ENCODE measurements at regions not wholly inside any gene's neighbourhood (a gene's known extent, or its start where the extent isn't known, plus 50 kb on each side); places are given as distances from the start of the nearest gene placed in this dataset.
"Not testable (repeated sequence)": the region's sequence is repeated elsewhere in the genome, so short reads cannot be mapped to it uniquely, and the experiment has no call there.

DNA sequence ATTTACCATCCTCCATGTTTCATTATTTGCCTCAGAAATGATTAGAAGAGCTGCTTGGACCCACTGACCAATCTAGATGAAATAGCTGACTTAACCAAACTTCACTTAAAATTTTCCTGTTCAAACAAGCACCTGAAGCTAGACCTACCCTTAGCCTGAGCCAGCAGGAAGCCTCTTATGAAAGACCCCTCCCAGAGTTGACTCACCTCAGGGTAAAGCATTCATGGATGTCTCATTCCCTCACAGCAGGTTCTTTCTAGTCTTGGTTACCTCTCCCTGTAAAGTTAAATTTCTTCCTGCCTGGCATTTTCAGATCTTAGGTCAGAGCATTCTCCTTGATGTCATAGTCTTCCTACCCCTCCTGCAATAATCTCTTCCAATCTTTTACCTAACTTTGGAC, 1209.8 kb downstream of the FLRT2 start:
- Histone ChIP-seq H3K27ac (ENCODE audit: low read depth, low read length, severe bottlenecking) (no peak overlapping the region), H3K4me3 (ENCODE audit: extremely low read depth, insufficient read depth, low read length, poor library complexity, severe bottlenecking) (no peak overlapping the region), H3K9me3 (ENCODE audit: control insufficient read depth, low read length) (no peaks in the 10 kb centered on the region), H3K36me3 (ENCODE audit: control insufficient read depth, insufficient read depth, low read length) (no peaks in the 10 kb centered on the region), H3K4me1 (ENCODE audit: control insufficient read depth, insufficient read depth, low read length, poor library complexity, severe bottlenecking) (no peaks in the 10 kb centered on the region)

DNA sequence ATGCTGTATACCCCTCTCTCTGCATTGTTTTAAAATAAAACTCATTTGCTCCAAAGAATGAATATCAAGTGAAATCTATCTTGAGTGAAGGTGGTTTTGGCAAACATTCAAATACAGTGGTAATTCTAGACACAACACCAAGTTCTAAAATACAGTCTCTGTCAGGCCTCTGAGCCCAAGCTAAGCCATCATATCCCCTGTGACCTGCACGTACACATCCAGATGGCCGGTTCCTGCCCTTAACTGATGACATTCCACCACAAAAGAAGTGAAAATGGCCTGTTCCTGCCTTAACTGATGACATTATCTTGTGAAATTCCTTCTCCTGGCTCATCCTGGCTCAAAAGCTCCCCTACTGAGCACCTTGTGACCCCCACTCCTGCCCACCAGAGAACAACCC, 1201.5 kb downstream of the FLRT2 start:
- not testable (repeated sequence) for H3K27ac ChIP-seq (ENCODE audit: low read depth, low read length, severe bottlenecking); H3K4me3 ChIP-seq (ENCODE audit: extremely low read depth, insufficient read depth, low read length, poor library complexity, severe bottlenecking); H3K4me1 ChIP-seq (ENCODE audit: control insufficient read depth, insufficient read depth, low read length, poor library complexity, severe bottlenecking); H3K36me3 ChIP-seq (ENCODE audit: control insufficient read depth, insufficient read depth, low read length); H3K9me3 ChIP-seq (ENCODE audit: control insufficient read depth, low read length)
- 76 to 83% methylated on average over 1 to 2 of the region's 2 CpGs for WGBS, 2 experiments (ENCODE audit: insufficient coverage in 2 of 2)

DNA sequence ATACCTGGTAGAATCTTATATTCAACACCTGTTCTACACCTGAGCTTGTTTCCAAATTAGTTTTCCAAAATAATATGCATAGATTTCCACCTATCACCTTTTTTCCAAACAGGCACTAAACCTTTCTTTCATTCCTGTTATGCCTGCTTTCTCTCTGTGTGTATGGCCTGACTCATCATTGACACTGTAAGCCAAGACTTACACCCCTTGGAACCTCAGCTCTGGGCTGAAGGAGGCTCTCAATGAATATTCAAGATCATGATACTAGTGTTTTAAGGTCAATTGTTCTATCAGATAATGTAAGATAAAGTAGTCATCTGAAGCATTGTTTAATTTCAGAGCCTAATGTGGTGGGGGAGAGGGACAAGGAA, 1193.3 kb downstream of the FLRT2 start:
- no peaks in the 10 kb centered on the region for H3K4me1 ChIP-seq (ENCODE audit: control insufficient read depth, insufficient read depth, low read length, poor library complexity, severe bottlenecking)
- no peak overlapping the region for H3K27ac ChIP-seq (ENCODE audit: low read depth, low read length, severe bottlenecking)
- no peaks in the 10 kb centered on the region for H3K36me3 ChIP-seq (ENCODE audit: control insufficient read depth, insufficient read depth, low read length)
- H3K9me3 ChIP-seq (ENCODE audit: control insufficient read depth, low read length) = no peaks in the 10 kb centered on the region
- no peak overlapping the region for H3K4me3 ChIP-seq (ENCODE audit: extremely low read depth, insufficient read depth, low read length, poor library complexity, severe bottlenecking)

DNA sequence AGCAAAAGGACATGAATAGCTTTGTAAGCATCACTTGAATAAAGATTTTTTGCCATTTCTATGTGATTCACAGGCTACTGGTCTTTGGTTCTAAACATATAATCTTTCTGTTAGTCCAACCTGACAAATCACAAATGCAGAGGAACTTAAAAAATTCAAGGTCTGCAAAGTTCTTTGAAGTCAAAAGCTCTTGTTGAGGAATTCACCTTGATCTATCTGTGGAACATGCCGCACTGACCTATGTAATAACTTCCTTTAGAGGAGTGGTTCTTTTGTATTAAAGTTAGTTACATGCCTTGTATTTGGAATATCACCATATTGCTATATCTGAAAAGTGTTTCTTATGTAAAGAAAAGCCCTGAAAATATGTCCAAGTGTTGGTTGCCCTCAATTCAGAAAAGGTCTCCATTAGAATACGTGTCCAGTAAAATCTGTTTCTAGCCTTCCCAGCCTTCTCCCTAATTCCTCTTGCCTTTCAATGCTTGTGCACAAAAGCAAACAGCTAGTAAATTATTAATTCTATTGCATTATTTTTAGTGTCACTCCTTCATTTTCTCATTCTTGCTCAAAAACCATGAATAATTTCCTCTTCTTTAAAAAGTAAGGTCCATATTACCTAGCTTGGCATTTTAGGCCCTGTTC, 1192.8 kb downstream of the FLRT2 start:
- H3K36me3 ChIP-seq (ENCODE audit: control insufficient read depth, insufficient read depth, low read length) = no peaks in the 10 kb centered on the region
- H3K4me3 ChIP-seq (ENCODE audit: extremely low read depth, insufficient read depth, low read length, poor library complexity, severe bottlenecking) = no peak overlapping the region
- no peaks in the 10 kb centered on the region for H3K4me1 ChIP-seq (ENCODE audit: control insufficient read depth, insufficient read depth, low read length, poor library complexity, severe bottlenecking)
- H3K9me3 ChIP-seq (ENCODE audit: control insufficient read depth, low read length) = no peaks in the 10 kb centered on the region
- 100% methylated on average over 2 of the region's 2 CpGs; no CpG with 5 or more reads in 1 of the 2 experiments for WGBS, 2 experiments (ENCODE audit: insufficient coverage in 2 of 2)
- no peak overlapping the region for H3K27ac ChIP-seq (ENCODE audit: low read depth, low read length, severe bottlenecking)

DNA sequence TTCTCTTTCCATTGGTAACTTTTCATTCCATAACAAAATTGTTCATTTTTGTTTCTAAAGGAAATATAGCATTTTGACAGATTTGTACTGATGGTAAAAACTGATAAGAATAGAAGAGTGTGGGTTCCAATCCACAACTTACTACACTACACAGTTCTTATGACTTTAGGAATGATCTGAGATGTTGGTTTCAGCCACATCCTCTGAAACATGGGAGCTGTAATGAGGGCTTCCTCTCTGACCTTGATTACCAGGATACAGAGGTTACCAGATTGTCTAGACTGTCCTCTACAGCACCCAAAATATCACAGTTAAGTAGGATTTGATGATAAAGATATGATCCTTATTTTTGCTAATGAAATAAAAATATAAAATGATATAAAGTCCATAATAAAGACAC, 1184.6 kb downstream of the FLRT2 start:
- no peaks in the 10 kb centered on the region for H3K9me3 ChIP-seq (ENCODE audit: control insufficient read depth, low read length)
- H3K4me1 ChIP-seq (ENCODE audit: control insufficient read depth, insufficient read depth, low read length, poor library complexity, severe bottlenecking) = peaks cover 15% of the 10 kb centered on the region
- H3K4me3 ChIP-seq (ENCODE audit: extremely low read depth, insufficient read depth, low read length, poor library complexity, severe bottlenecking) = no peak overlapping the region
- no peaks in the 10 kb centered on the region for H3K36me3 ChIP-seq (ENCODE audit: control insufficient read depth, insufficient read depth, low read length)
- H3K27ac ChIP-seq (ENCODE audit: low read depth, low read length, severe bottlenecking) = no peak overlapping the region

DNA sequence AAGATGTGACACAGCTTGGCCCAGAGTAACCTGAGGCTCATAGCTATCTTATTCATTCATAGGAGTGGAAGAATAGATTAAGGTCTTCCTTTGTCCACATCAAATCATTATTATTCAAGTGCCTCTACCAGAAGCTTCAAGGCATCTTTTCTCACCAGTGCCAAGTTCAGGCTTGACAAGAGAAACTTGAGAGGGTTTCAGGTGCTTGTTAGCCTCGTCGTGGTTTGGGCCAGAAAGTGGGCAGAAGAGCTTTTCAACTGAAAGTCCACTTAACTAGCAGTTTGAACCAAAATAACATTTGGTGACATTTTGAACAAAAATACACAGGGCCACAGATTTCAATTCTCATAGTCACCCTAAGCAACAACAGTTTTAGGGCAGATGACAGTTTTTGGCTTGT, 1184.2 kb downstream of the FLRT2 start:
- Histone ChIP-seq H3K4me1 (ENCODE audit: control insufficient read depth, insufficient read depth, low read length, poor library complexity, severe bottlenecking) (peaks cover 15% of the 10 kb centered on the region), H3K27ac (ENCODE audit: low read depth, low read length, severe bottlenecking) (no peak overlapping the region), H3K4me3 (ENCODE audit: extremely low read depth, insufficient read depth, low read length, poor library complexity, severe bottlenecking) (no peak overlapping the region), H3K9me3 (ENCODE audit: control insufficient read depth, low read length) (no peaks in the 10 kb centered on the region), H3K36me3 (ENCODE audit: control insufficient read depth, insufficient read depth, low read length) (no peaks in the 10 kb centered on the region)
- WGBS, 2 experiments (ENCODE audit: insufficient coverage in 2 of 2) = 92 to 94% methylated on average over 2 of the region's 2 CpGs

DNA sequence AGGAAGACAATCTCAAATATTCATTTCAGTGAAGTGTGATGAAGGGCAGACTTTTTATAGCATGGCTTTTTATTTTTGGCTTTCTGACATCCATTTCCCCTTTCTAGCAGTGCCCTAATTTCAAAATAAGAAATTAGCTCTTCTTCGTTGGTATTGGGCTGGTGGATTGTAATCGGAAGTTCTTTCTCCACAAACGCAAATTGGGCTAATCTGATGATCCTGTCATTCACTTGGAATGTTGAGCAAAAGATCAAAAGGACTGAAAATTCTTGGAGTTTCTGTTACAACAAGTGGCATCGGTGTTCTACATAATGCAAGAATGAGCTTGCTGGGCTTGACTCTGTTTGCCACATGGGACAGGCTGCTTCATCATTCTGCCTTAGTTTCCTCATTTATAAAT, 1182.8 kb downstream of the FLRT2 start:
- no peak overlapping the region for H3K27ac ChIP-seq (ENCODE audit: low read depth, low read length, severe bottlenecking)
- no peaks in the 10 kb centered on the region for H3K36me3 ChIP-seq (ENCODE audit: control insufficient read depth, insufficient read depth, low read length)
- WGBS, 2 experiments (ENCODE audit: insufficient coverage in 2 of 2) = 28 to 50% methylated on average over 1 to 3 of the region's 4 CpGs
- H3K4me3 ChIP-seq (ENCODE audit: extremely low read depth, insufficient read depth, low read length, poor library complexity, severe bottlenecking) = no peak overlapping the region
- H3K4me1 ChIP-seq (ENCODE audit: control insufficient read depth, insufficient read depth, low read length, poor library complexity, severe bottlenecking) = peaks cover 15% of the 10 kb centered on the region
- H3K9me3 ChIP-seq (ENCODE audit: control insufficient read depth, low read length) = no peaks in the 10 kb centered on the region

DNA sequence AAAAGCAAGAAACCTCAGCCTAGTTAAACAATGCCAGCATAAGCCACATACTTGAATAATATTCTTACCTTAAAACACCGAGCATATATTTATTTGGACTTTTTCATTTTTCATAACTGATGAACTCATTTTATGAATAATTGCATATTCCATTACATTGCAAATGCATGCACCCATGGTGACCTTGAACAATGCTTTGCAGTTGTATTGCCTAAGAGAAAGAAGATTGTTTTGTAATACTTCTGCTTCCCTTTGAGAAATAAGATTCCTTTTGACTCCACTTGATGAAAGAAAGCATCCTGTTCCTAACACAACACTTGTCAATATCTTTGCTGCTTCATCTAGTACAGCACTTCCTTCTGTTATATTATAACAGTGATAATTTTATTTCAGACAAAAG, 1182.2 kb downstream of the FLRT2 start:
- Histone ChIP-seq H3K36me3 (ENCODE audit: control insufficient read depth, insufficient read depth, low read length) (no peaks in the 10 kb centered on the region), H3K4me3 (ENCODE audit: extremely low read depth, insufficient read depth, low read length, poor library complexity, severe bottlenecking) (no peak overlapping the region), H3K9me3 (ENCODE audit: control insufficient read depth, low read length) (no peaks in the 10 kb centered on the region), H3K27ac (ENCODE audit: low read depth, low read length, severe bottlenecking) (no peak overlapping the region), H3K4me1 (ENCODE audit: control insufficient read depth, insufficient read depth, low read length, poor library complexity, severe bottlenecking) (peaks cover 15% of the 10 kb centered on the region)
- no CpG with 5 or more reads among the region's 1 CpG for WGBS, 2 experiments (ENCODE audit: insufficient coverage in 2 of 2)

DNA sequence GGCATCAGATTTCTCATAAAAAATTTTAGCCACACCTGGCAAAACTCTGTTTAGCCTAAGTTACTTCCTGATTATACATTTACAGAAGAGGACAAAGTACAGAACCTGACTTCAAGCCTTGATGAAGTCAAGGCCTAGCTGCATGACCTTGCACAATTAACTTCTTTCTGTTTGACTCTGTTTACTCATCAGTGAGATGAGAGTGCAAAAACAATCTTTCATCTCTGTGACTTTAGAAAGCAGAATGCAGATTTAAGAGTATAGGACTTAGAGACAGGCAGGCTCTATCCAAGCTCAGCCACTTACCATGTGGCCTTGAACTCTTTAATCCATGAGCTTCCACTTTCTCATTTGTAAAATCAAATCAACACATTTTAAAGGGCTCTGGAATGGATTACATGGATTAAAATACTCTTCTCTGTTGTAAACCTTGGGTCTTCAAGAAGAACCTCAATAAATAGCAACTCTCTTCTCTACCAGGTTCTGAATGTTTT, 1178.9 kb downstream of the FLRT2 start:
- Histone ChIP-seq H3K27ac (ENCODE audit: low read depth, low read length, severe bottlenecking) (no peak overlapping the region), H3K4me1 (ENCODE audit: control insufficient read depth, insufficient read depth, low read length, poor library complexity, severe bottlenecking) (peaks cover 15% of the 10 kb centered on the region), H3K9me3 (ENCODE audit: control insufficient read depth, low read length) (no peaks in the 10 kb centered on the region), H3K36me3 (ENCODE audit: control insufficient read depth, insufficient read depth, low read length) (no peaks in the 10 kb centered on the region), H3K4me3 (ENCODE audit: extremely low read depth, insufficient read depth, low read length, poor library complexity, severe bottlenecking) (no peak overlapping the region)

DNA sequence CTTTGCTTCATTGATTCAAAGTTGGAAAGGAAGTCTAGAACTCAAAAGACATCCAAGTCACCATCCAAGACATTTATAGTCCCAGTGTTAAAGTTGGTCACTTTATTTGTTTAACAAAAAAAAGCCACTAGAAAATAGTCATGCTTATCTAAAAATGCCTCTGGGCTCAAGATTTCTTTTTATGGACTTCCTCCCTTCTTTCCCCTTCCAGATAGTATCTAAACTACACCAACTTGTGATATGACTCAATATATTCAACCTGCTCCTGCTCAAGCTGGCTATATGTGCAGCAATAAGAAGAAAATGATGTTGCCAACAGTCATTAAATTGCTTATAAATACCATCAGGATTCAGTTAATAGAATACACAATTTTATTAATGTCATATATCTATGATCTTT, 1177.1 kb downstream of the FLRT2 start:
- H3K36me3 ChIP-seq (ENCODE audit: control insufficient read depth, insufficient read depth, low read length) = no peaks in the 10 kb centered on the region
- peaks cover 3% of the 10 kb centered on the region for H3K4me1 ChIP-seq (ENCODE audit: control insufficient read depth, insufficient read depth, low read length, poor library complexity, severe bottlenecking)
- H3K9me3 ChIP-seq (ENCODE audit: control insufficient read depth, low read length) = no peaks in the 10 kb centered on the region
- H3K4me3 ChIP-seq (ENCODE audit: extremely low read depth, insufficient read depth, low read length, poor library complexity, severe bottlenecking) = no peak overlapping the region
- no peak overlapping the region for H3K27ac ChIP-seq (ENCODE audit: low read depth, low read length, severe bottlenecking)

DNA sequence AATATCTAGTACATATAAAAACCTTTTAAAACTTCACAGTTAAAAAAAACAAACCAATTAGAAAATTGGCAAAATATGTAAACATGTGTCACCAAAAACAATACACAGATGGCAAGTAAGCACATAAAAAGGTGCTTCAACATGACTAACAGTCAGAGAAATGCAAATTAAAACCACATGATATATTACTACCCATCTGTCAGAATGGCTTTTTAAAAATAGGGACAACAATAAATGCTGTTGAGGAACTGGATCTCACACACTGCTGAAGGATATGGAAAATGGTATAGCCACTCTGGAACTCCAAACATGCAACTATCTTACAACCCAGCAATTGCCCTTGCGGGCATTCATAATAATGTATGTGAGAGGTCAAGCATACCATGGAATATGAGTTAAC, 1153.6 kb downstream of the FLRT2 start:
- WGBS, 2 experiments (ENCODE audit: insufficient coverage in 2 of 2) = no CpG with 5 or more reads among the region's 1 CpG
- Histone ChIP-seq H3K4me1 (ENCODE audit: control insufficient read depth, insufficient read depth, low read length, poor library complexity, severe bottlenecking) (no peaks in the 10 kb centered on the region), H3K9me3 (ENCODE audit: control insufficient read depth, low read length) (no peaks in the 10 kb centered on the region), H3K36me3 (ENCODE audit: control insufficient read depth, insufficient read depth, low read length) (no peaks in the 10 kb centered on the region), H3K4me3 (ENCODE audit: extremely low read depth, insufficient read depth, low read length, poor library complexity, severe bottlenecking) (no peak overlapping the region), H3K27ac (ENCODE audit: low read depth, low read length, severe bottlenecking) (no peak overlapping the region)

DNA sequence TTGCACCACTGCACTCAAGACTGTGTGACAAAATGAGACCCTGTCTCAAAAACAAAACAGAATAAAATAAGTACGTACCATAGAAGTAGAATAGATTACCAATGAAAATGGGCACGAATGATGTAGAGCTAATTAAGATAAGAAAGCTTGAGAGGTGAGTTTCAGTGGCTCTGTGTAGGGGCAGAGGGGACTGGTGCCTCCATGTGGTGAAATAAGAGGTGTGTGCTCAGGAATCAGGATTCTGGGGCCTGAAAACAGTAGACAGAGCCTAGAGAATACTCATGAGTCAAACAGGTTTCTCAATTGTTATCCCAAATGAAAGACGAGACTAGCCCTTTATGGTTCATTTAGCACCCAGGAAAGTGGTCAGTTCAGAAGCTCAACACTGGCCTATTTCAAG, 1145.1 kb downstream of the FLRT2 start:
- Histone ChIP-seq H3K36me3 (ENCODE audit: control insufficient read depth, insufficient read depth, low read length) (no peaks in the 10 kb centered on the region), H3K4me3 (ENCODE audit: extremely low read depth, insufficient read depth, low read length, poor library complexity, severe bottlenecking) (no peak overlapping the region), H3K9me3 (ENCODE audit: control insufficient read depth, low read length) (no peaks in the 10 kb centered on the region), H3K27ac (ENCODE audit: low read depth, low read length, severe bottlenecking) (no peak overlapping the region), H3K4me1 (ENCODE audit: control insufficient read depth, insufficient read depth, low read length, poor library complexity, severe bottlenecking) (no peaks in the 10 kb centered on the region)
- WGBS, 2 experiments (ENCODE audit: insufficient coverage in 2 of 2) = 70 to 89% methylated on average over 3 of the region's 3 CpGs
